Loucy (cell line): ENCODE measurements at regions not wholly inside any gene's neighbourhood (a gene's known extent, or its start where the extent isn't known, plus 50 kb on each side); places are given as distances from the start of the nearest gene placed in this dataset.

Source experiments
- CTCF ChIP-seq: fragments of 200-600 bp; sonication (generic); conservative IDR thresholded peaks from 2 replicates; pipeline ENCODE4 v1.5.1; 2014; ENCODE audit warnings: mild to moderate bottlenecking, antibody characterized with exemption, low read length
- EZH2phosphoT487 ChIP-seq: fragments of 200-600 bp; IDR thresholded peaks from 2 replicates; pipeline ENCODE4 v1.6.1; 2018; ENCODE audit warnings: antibody characterized with exemption, mild to moderate bottlenecking, moderate library complexity, borderline replicate concordance

- TF ChIP-seq CTCF: no peak
- TF ChIP-seq EZH2phosphoT487: no peak
Observed at GRCh38 chr4:108350332-108350731, 181.6 kb upstream of the LEF1 start.
